Adipocyte (in vitro differentiated cells): ENCODE measurements at regions not wholly inside any gene's neighbourhood (a gene's known extent, or its start where the extent isn't known, plus 50 kb on each side); places are given as distances from the start of the nearest gene placed in this dataset.

Experiments used
- DNase-seq: peaks from one replicate; pipeline ENCODE4 v3.0.0-alpha.2; 2015; ENCODE audit warnings: low read depth
- H3K27me3 ChIP-seq: replicated peaks from 2 replicates; pipeline ENCODE4 v1.7.0; 2013; ENCODE audit warnings: mild to moderate bottlenecking, low read length, moderate library complexity; ENCODE audit not compliant: control insufficient read depth, insufficient read depth
- H3K36me3 ChIP-seq: 2 replicates; pipeline ENCODE4 v1.7.0; 2013; ENCODE audit warnings: low read length, mild to moderate bottlenecking, moderate library complexity; ENCODE audit not compliant: control insufficient read depth, insufficient read depth, severe bottlenecking
- H3K4me1 ChIP-seq: 2 replicates; pipeline ENCODE4 v1.7.0; 2013; ENCODE audit warnings: mild to moderate bottlenecking, low read length, moderate library complexity; ENCODE audit not compliant: control insufficient read depth, insufficient read depth
- H3K4me3 ChIP-seq: 2 replicates; pipeline ENCODE4 v1.7.0; 2013; ENCODE audit warnings: mild to moderate bottlenecking, low read length, moderate library complexity
- H3K9ac ChIP-seq: 2 replicates; pipeline ENCODE4 v1.7.0; 2013; ENCODE audit warnings: mild to moderate bottlenecking, low read length, moderate library complexity
- H3K9me3 ChIP-seq: 2 replicates; pipeline ENCODE4 v1.7.0; 2013; ENCODE audit warnings: mild to moderate bottlenecking, low read length, moderate library complexity; ENCODE audit not compliant: control insufficient read depth

GRCh38 chr6:85961125-85961524 lies 318.4 kb upstream of the SYNCRIP start:
- H3K4me1 ChIP-seq, result no peaks in the 10 kb centered on the region
- no peaks in the 10 kb centered on the region for H3K27me3 ChIP-seq
- no peak overlapping the region for H3K4me3 ChIP-seq
- H3K9me3 ChIP-seq, result no peaks in the 10 kb centered on the region
- no peak for DNase-seq
- H3K9ac ChIP-seq, result no peak overlapping the region
- H3K36me3 ChIP-seq, result no peaks in the 10 kb centered on the region

- no peaks in the 10 kb centered on the region for H3K4me1 ChIP-seq
- no peaks in the 10 kb centered on the region for H3K36me3 ChIP-seq
- no peak overlapping the region for H3K9ac ChIP-seq
- H3K27me3 ChIP-seq, result no peaks in the 10 kb centered on the region
- no peak for DNase-seq
- no peak overlapping the region for H3K4me3 ChIP-seq
- no peaks in the 10 kb centered on the region for H3K9me3 ChIP-seq
Observed at GRCh38 chr6:85948481-85948880, 305.8 kb upstream of the SYNCRIP start.

GRCh38 chr6:85945459-85946185 lies 302.9 kb upstream of the SYNCRIP start:
- DNase-seq, result no peak
- no peaks in the 10 kb centered on the region for H3K9me3 ChIP-seq

GRCh38 chr6:85944776-85945175 lies 302.1 kb upstream of the SYNCRIP start:
- Histone ChIP-seq H3K27me3 (no peaks in the 10 kb centered on the region), H3K36me3 (no peaks in the 10 kb centered on the region), H3K9me3 (no peaks in the 10 kb centered on the region), H3K4me1 (no peaks in the 10 kb centered on the region), H3K9ac (no peak overlapping the region), H3K4me3 (no peak overlapping the region)
- DNase-seq, result no peak

More at GRCh38 chr6:85945459-85946185, 302.9 kb upstream of the SYNCRIP start:
- Histone ChIP-seq H3K9ac (no peak overlapping the region), H3K36me3 (no peaks in the 10 kb centered on the region), H3K4me3 (no peak overlapping the region), H3K27me3 (no peaks in the 10 kb centered on the region), H3K4me1 (no peaks in the 10 kb centered on the region)

- no peak overlapping the region for H3K4me3 ChIP-seq
- H3K4me1 ChIP-seq, result no peaks in the 10 kb centered on the region
- H3K9me3 ChIP-seq, result no peaks in the 10 kb centered on the region
- H3K27me3 ChIP-seq, result no peaks in the 10 kb centered on the region
- no peaks in the 10 kb centered on the region for H3K36me3 ChIP-seq
- H3K9ac ChIP-seq, result no peak overlapping the region
- DNase-seq, result no peak
Observed at GRCh38 chr6:85942844-85943243, 300.2 kb upstream of the SYNCRIP start.

- H3K4me1 ChIP-seq, result no peaks in the 10 kb centered on the region
- no peak for DNase-seq
- H3K27me3 ChIP-seq, result no peaks in the 10 kb centered on the region
- no peaks in the 10 kb centered on the region for H3K9me3 ChIP-seq
- H3K4me3 ChIP-seq, result no peak overlapping the region
- H3K9ac ChIP-seq, result no peak overlapping the region
- no peaks in the 10 kb centered on the region for H3K36me3 ChIP-seq
Observed at GRCh38 chr6:85936916-85937315, 294.2 kb upstream of the SYNCRIP start.

- peak; percentile 70 for DNase-seq
- Histone ChIP-seq H3K4me3 (no peak overlapping the region), H3K4me1 (no peaks in the 10 kb centered on the region), H3K27me3 (no peaks in the 10 kb centered on the region), H3K9ac (no peak overlapping the region), H3K9me3 (no peaks in the 10 kb centered on the region), H3K36me3 (no peaks in the 10 kb centered on the region)
Observed at GRCh38 chr6:85923013-85923430, 280.3 kb upstream of the SYNCRIP start.

GRCh38 chr6:85920782-85921181 lies 278.1 kb upstream of the SYNCRIP start:
- no peak for DNase-seq
- H3K9me3 ChIP-seq, result no peaks in the 10 kb centered on the region
- no peak overlapping the region for H3K9ac ChIP-seq
- no peak overlapping the region for H3K4me3 ChIP-seq
- H3K27me3 ChIP-seq, result no peaks in the 10 kb centered on the region
- no peaks in the 10 kb centered on the region for H3K36me3 ChIP-seq
- H3K4me1 ChIP-seq, result no peaks in the 10 kb centered on the region

- Histone ChIP-seq H3K36me3 (no peaks in the 10 kb centered on the region), H3K4me1 (no peaks in the 10 kb centered on the region), H3K9ac (no peak overlapping the region), H3K9me3 (no peaks in the 10 kb centered on the region), H3K4me3 (no peak overlapping the region), H3K27me3 (no peaks in the 10 kb centered on the region)
- DNase-seq, result no peak
Observed at GRCh38 chr6:85917522-85917921, 274.8 kb upstream of the SYNCRIP start.

- no peaks in the 10 kb centered on the region for H3K27me3 ChIP-seq
- H3K9ac ChIP-seq, result no peak overlapping the region
- no peaks in the 10 kb centered on the region for H3K4me1 ChIP-seq
- no peaks in the 10 kb centered on the region for H3K36me3 ChIP-seq
- DNase-seq, result no peak
- no peaks in the 10 kb centered on the region for H3K9me3 ChIP-seq
- no peak overlapping the region for H3K4me3 ChIP-seq
Observed at GRCh38 chr6:85913001-85913400, 270.3 kb upstream of the SYNCRIP start.

- no peak for DNase-seq
- H3K9ac ChIP-seq, result no peak overlapping the region
- H3K36me3 ChIP-seq, result no peaks in the 10 kb centered on the region
- H3K9me3 ChIP-seq, result no peaks in the 10 kb centered on the region
- no peaks in the 10 kb centered on the region for H3K4me1 ChIP-seq
- H3K27me3 ChIP-seq, result no peaks in the 10 kb centered on the region
- H3K4me3 ChIP-seq, result no peak overlapping the region
Observed at GRCh38 chr6:85912582-85912981, 269.9 kb upstream of the SYNCRIP start.

GRCh38 chr6:85911067-85911466 lies 268.4 kb upstream of the SYNCRIP start:
- no peaks in the 10 kb centered on the region for H3K27me3 ChIP-seq
- no peak overlapping the region for H3K9ac ChIP-seq
- no peaks in the 10 kb centered on the region for H3K4me1 ChIP-seq
- no peak for DNase-seq
- H3K4me3 ChIP-seq, result no peak overlapping the region
- H3K9me3 ChIP-seq, result no peaks in the 10 kb centered on the region
- no peaks in the 10 kb centered on the region for H3K36me3 ChIP-seq
